Transverse colon (tissue), 4 donors: ENCODE measurements at regions not wholly inside any gene's neighbourhood (a gene's known extent, or its start where the extent isn't known, plus 50 kb on each side); places are given as distances from the start of the nearest gene placed in this dataset.

Experiments used
- CTCF ChIP-seq, 5 experiments: fragments of 200-600 bp in 3 of 5; fragments of 450-650 bp in 2 of 5; sonication (generic) in 3 of 5; IDR thresholded peaks; 1 replicate in 2 of 5; 2 replicates in 3 of 5; pipeline ENCODE4 v1.5.1; 2016 to 2017; ENCODE audit warnings: antibody characterized with exemption in 5 of 5, inconsistent platforms in 3 of 5, mild to moderate bottlenecking in 2 of 5, moderate library complexity in 1 of 5
- POLR2AphosphoS5 ChIP-seq, 3 donors: sonication (generic); formaldehyde crosslinking; IDR thresholded peaks; one replicate each; pipeline ENCODE4 v1.6.1; 2016; ENCODE audit warnings: antibody characterized with exemption in 3 of 3

- TF ChIP-seq CTCF (IDR thresholded peaks at IDR 0.05) (no peak), POLR2AphosphoS5 (IDR thresholded peaks at IDR 0.05) (no peak)
These were observed 127.4 kb upstream of the EDA2R start for GRCh38 chrX:66766318-66766717.
